ENCODE measurements at regions not wholly inside any gene's neighbourhood (a gene's known extent, or its start where the extent isn't known, plus 50 kb on each side); places are given as distances from the start of the nearest gene placed in this dataset.

GRCh38 chr15:25238716-25239470 is 199.9 kb downstream of the UBE3A start:
- no peaks in the 10 kb centered on the region for H3K27me3 ChIP-seq (replicated peaks; ENCODE audit: insufficient read depth)
- no peak for TF ChIP-seq POLR2AphosphoS5 (IDR thresholded peaks at IDR 0.05)
- TF ChIP-seq POLR2A (IDR thresholded peaks at IDR 0.05), result no peak
- TF ChIP-seq, protein P1, sequence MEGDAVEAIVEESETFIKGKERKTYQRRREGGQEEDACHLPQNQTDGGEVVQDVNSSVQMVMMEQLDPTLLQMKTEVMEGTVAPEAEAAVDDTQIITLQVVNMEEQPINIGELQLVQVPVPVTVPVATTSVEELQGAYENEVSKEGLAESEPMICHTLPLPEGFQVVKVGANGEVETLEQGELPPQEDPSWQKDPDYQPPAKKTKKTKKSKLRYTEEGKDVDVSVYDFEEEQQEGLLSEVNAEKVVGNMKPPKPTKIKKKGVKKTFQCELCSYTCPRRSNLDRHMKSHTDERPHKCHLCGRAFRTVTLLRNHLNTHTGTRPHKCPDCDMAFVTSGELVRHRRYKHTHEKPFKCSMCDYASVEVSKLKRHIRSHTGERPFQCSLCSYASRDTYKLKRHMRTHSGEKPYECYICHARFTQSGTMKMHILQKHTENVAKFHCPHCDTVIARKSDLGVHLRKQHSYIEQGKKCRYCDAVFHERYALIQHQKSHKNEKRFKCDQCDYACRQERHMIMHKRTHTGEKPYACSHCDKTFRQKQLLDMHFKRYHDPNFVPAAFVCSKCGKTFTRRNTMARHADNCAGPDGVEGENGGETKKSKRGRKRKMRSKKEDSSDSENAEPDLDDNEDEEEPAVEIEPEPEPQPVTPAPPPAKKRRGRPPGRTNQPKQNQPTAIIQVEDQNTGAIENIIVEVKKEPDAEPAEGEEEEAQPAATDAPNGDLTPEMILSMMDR (IDR thresholded peaks at IDR 0.05), result no peak
- H3K27ac ChIP-seq, result no peak overlapping the region
- WGBS, result 92% methylated on average over 8 of the region's 8 CpGs
- no peaks in the 10 kb centered on the region for H3K4me1 ChIP-seq (replicated peaks)
- intact Hi-C loops (cut with DNase I), result no loop called here
- H3K36me3 ChIP-seq, result no peaks in the 10 kb centered on the region
- H3K4me3 ChIP-seq, result no peak overlapping the region
- no peaks in the 10 kb centered on the region for H3K9me3 ChIP-seq
- DNase-seq (ENCODE audit: low spot score), result no peak

DNA sequence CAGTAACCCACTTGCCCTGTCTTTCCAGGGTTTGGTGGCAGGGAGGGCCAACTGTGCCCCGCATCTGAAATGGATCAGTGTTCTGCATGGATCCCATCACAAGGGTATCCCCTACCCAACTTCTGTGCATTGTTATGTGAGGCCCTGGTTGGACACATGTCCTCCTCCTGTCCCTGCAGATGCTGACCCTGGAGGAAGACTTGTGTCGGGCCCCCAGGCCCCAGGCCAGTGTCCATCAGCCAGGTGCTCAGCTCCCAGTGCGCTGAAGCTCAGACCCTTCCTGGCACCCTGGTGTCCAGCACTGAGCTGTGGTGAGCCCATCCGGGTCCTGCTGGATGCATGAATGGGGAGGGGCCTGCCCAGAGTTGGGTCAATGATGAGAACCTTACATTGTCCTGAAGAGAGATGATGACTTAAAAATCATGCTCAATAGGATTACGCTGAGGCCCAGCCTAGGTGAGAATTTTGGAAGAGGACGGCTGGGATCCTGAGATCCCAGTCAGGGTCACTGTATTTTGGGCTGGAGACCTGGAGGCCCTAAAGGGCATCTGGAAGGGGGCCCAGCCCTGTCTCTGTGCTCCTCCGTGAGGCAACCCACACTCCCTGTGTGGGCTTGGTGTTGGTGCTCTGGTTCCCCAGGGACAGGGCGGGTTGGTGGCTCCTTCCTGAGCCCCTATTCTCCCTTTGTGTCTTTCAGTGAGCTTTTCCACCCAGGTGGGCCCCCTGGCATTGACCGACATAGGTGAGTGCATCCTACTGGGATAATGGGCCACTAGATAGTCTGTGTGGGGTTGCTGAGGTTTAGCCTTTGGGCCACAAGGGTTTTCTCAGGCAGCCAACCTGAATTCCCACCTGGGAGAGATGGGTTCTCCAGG is 199.1 kb downstream of the UBE3A start:
- intact Hi-C loops (cut with DNase I), result no loop called here
- 96% methylated on average over 8 of the region's 9 CpGs for WGBS
- no peak for DNase-seq (ENCODE audit: low spot score)

DNA sequence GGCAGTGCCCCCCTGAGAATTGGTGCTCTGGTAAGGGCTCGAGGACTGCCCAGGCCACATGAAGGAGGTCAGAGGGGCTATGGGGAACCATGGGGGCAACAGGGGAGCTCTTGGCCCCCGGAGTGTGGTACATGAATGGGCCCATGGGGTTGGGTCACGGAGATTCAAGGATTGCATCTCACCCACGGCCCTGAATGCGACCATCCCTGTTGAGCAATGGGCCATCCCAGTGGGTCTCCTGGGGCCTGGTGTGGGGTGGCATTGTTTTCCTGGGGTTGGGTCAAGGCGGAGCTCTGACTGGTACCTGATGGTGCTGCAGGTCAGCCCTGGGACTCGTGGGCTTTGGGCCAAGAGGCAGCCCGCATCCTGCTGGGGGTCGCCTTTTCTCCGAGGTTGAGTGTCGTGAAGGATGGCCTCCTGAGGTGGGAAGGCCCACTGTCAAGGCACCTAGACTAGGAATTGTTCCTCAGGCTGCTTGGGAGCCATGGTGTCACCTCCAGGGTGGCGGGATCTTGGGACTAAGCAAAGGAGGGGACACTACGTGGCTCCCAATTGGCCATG is 198.3 kb downstream of the UBE3A start:
- 89% methylated on average over 12 of the region's 13 CpGs for WGBS
- no peak for DNase-seq (ENCODE audit: low spot score)
- TF ChIP-seq, protein P1 (IDR thresholded peaks at IDR 0.05), result no peak
- TF ChIP-seq POLR2A (IDR thresholded peaks at IDR 0.05) (no peak), POLR2AphosphoS5 (IDR thresholded peaks at IDR 0.05) (no peak)

More for the DNA sequence above, 199.1 kb downstream of the UBE3A start:
- Histone ChIP-seq H3K9me3 (no peaks in the 10 kb centered on the region), H3K4me1 (replicated peaks) (no peaks in the 10 kb centered on the region), H3K36me3 (no peaks in the 10 kb centered on the region), H3K27me3 (replicated peaks; ENCODE audit: insufficient read depth) (no peaks in the 10 kb centered on the region), H3K27ac (no peak overlapping the region), H3K4me3 (no peak overlapping the region)
- TF ChIP-seq, protein P1 (IDR thresholded peaks at IDR 0.05), result no peak
- no peak for TF ChIP-seq POLR2A (IDR thresholded peaks at IDR 0.05)
- no peak for TF ChIP-seq POLR2AphosphoS5 (IDR thresholded peaks at IDR 0.05)

DNA sequence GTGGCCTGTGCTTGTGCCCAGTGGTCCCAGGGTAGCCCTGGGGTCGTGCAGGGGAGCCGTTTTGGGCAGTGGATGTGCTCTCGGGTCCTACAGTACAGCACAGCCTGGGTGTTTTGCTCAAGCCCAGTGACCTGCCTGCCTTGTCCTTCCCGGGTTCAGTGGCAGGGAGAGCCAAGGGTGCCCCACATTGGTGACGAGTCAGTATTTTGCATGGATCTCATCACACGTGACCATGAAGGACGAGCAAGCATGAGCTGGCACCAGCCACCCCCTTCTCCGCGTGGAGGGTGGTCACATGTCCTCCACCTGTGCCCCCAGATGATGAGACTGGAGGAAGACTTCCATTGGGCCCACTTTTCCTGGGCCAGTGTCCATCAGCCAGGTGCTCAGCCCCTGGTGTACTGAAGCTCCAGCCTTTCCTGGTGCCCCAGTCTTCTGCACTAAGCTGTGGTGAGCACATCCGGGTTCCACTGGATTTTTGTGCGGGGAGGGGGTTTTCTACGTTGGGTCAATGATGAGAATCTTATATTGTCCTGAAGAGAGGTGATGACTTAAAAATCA is 197.5 kb downstream of the UBE3A start:
- H3K4me3 ChIP-seq, result no peak overlapping the region
- intact Hi-C loops (cut with DNase I), result no loop called here
- no peaks in the 10 kb centered on the region for H3K4me1 ChIP-seq (replicated peaks)
- no peak for DNase-seq (ENCODE audit: low spot score)
- WGBS, result 79% methylated on average over 12 of the region's 12 CpGs
- H3K27me3 ChIP-seq (replicated peaks; ENCODE audit: insufficient read depth), result no peaks in the 10 kb centered on the region
- H3K27ac ChIP-seq, result no peak overlapping the region
- TF ChIP-seq POLR2AphosphoS5 (IDR thresholded peaks at IDR 0.05) (no peak), POLR2A (IDR thresholded peaks at IDR 0.05) (no peak)
- TF ChIP-seq, protein P1 (IDR thresholded peaks at IDR 0.05), result no peak
- no peaks in the 10 kb centered on the region for H3K36me3 ChIP-seq
- H3K9me3 ChIP-seq, result no peaks in the 10 kb centered on the region

More for the DNA sequence above, 198.3 kb downstream of the UBE3A start:
- no peaks in the 10 kb centered on the region for H3K9me3 ChIP-seq
- H3K36me3 ChIP-seq, result no peaks in the 10 kb centered on the region
- no peaks in the 10 kb centered on the region for H3K4me1 ChIP-seq (replicated peaks)
- no peak overlapping the region for H3K4me3 ChIP-seq
- H3K27ac ChIP-seq, result no peak overlapping the region
- no peaks in the 10 kb centered on the region for H3K27me3 ChIP-seq (replicated peaks; ENCODE audit: insufficient read depth)
- intact Hi-C loops (cut with DNase I), result no loop called here
